HuH-7 (cell line): ENCODE measurements at regions not wholly inside any gene's neighbourhood (a gene's known extent, or its start where the extent isn't known, plus 50 kb on each side); places are given as distances from the start of the nearest gene placed in this dataset.

Experiments used
- DNase-seq: peaks from one replicate; pipeline ENCODE4 v3.0.0; 2011; ENCODE audit warnings: low spot score

DNA sequence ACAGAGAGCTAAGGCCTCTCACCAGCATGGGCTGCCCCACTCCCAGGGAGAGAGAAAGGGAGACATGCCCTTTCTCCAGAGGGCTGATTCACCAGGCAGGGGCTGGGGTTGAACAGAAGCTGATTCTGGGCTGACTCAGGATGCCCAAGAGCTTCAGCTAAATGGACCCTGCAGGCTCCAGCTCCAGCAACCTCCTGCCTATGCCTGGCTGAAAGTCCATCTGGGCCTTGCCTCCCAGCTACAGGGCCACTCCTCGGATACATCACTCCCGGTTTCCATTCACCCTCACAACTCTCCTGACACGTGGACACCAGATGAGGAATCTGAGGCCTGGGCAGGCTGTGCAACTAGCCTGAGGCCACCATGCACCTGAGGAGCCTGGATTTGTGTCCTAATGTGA is 215.5 kb downstream of the BUD13 start:
- no peak for DNase-seq

DNA sequence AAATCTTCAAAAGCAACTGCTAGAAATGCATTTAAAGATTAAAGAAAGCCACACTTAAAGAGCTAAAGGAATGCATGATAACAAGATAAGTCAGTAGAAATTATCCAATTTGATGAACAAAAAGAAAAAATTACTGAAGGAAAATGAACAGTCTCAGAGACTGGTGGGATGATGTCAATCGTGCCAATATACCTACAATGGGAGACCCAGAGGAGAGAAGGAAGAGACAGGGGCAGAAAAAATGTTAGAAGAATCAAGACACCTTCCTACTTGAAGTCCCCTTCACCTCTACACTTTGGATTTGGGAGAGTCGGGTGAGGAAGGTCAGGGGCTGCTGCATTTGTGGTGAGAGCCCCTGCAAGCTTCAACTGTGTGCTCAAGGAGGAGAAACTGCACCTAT is 216.3 kb downstream of the BUD13 start:
- DNase-seq = no peak

DNA sequence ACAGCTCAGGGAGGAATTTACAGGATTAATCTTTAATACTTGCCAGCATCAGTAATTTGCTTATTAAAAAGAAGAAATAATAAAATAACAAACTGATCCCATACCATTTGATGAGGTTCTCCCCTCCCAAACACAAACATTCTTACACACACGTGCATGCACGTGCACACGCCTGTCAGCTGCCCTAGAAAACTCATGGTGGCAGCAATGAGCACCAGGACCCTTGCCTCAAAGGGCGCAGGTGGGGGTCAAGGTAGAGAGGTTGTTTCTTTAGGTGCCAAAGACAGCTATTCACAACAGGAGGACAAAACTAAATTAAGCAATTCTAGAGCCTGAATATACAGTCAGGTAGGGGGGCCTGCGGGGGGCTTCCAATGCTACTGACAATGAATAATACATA is 219.3 kb downstream of the BUD13 start:
- no peak for DNase-seq

DNA sequence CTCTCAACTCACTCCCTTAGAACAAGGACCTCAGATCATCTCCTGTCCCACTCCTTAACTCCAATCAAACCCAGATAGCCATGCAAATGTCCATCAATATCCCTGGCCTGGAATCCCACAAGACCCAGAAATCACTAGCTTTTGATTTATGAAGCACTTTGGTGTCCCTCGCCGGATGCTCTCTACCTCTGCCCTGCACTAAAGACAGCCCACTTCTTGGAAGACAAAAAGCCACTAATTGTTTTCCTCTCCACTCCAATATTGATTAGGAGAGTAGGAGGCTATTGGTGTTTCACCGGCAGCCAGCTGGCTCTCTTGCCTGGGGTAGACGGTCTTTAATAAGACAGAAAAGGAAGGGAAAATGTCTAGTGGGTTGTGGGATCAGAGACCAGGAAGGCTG is 221.2 kb downstream of the BUD13 start:
- DNase-seq = no peak

DNA sequence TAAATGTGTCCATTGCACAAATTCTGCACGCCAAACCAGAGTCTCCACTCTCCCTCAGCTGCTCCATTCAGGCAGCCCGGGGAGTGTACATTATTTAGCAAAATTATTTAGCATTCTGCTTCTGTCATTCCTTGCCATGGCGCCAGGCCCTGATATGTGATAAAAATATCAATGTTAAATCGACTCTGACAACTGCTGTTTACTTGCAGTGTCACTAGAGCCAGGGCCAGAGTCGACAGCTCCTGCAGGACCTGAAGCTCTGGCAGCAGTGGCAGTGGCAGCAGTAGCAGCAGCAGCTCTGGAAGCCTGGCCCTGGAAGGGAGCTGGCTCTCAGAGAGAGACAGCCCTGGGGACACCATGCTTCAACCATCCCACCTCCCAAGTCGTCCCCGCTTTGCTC is 224.5 kb downstream of the BUD13 start:
- DNase-seq = no peak

DNA sequence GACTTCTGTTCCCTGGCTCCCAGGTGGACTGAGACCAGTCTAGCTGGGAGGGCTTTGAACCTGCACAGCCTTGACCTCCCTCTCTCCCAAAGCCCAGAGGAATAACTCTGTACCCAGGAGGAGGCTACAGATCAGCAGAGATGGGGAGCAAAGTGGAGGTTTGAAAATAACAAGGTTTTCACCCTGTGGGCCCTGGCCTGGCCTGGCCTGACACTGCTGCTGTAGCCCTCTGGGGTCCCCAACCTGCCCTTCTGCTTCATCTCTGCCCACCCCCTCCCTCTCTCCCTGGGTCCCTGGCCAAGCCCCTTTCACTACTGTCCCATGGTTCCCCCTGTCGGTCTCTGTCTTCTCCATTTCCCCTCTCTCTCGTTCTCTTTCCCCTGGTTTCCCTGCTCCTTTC is 225.2 kb downstream of the BUD13 start:
- no peak for DNase-seq

DNA sequence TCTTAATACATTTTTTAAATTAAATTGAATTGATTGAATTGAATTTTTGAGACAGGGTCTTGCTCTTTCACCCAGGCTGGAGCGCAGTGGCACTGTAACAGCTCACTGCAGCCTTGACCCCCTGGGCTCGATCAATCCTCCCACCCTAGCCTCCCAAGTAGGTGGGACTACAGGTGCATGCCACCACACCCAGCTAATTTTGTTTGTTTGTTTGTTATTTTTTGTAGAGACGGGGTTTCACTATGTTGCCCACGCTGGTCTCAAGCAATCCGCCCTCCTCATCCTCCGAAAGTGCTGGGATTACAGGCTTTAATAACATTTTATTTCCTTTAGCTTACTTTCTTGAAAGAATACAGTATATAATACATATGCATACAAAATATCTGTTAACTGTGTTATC is 226.9 kb downstream of the BUD13 start:
- DNase-seq = no peak

DNA sequence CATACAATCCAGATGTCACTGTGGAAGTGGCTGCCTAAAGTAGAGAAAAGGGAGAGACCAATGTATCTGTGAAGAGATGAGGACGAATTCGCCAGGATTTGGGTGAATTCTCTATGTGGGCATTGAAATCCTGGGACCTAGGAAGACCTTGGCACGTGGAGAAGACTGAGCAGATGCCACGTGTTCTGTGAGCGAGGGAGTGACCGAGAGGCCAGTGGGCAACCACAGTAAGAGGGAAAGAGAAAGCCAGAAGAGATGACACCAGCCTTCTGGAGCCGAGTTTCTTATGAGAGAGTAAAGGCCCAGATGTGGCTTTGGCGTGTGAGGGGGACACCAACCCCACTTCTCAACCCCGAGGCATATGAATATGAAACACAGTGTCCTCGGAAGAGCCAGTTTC is 228.1 kb downstream of the BUD13 start:
- no peak for DNase-seq

DNA sequence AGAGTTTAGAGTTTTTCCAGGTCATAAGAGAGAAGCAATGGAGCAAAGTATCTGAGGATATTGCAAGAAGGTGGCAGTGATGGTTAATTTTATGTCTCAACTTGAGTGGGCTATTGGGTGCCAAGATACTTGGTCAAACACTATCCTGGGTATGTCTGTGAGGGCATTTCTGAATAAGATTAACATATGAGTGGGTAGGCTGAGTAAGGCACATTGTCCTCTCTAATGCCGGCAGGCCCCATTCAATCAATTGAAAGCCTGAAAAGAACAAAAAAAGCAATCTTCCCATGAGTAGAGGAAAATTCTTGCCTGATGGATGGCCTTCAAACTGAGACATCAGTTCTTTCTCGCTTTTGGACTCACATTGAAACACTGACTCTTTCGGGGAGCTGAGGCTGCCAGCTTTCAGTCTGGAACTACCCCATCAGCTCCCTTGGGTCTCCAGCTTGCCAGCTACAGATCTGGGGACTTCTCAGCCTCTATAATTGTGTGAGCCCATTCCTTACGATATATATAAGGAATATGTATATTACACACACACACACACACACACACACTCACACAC is 228.8 kb downstream of the BUD13 start:
- no peak for DNase-seq

DNA sequence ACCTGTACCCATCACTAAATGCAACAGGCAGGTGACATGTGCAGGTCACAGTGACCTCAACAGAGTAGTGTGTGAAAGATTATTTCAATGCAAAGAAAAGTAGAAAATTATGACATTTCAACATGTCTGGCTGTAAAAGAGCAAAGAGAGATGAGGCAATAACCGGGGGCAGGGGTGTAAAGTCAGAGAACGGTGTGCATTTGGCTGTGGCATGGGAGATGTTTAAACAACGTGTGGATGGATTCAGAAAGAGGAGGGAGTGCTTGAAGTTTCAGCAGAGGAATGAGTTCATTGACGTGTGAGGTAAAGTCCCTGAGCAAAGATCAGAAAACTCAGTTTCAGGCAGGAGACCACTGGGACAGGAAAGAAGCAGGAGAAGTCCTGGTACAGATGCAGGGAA is 229.7 kb downstream of the BUD13 start:
- DNase-seq = no peak

DNA sequence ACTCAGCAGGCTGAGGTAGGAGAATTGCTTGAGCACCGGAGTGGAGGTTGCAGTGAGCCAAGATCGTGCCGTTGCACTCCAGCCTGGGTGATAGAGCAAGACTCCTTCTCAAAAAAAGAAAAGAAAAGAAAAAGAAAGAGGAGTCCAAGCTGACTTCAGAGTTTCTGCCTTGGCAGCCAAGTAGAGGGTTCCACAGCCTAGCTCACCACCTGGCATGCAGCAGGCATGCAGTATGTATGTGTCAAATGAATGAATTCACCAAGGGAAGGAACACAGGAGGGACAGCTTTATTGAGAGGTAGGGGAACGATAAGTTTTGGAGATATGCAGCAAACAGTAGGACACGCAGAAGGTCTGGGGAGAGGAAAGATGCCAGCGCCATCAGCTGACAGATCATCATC is 230.4 kb downstream of the BUD13 start:
- DNase-seq = no peak

DNA sequence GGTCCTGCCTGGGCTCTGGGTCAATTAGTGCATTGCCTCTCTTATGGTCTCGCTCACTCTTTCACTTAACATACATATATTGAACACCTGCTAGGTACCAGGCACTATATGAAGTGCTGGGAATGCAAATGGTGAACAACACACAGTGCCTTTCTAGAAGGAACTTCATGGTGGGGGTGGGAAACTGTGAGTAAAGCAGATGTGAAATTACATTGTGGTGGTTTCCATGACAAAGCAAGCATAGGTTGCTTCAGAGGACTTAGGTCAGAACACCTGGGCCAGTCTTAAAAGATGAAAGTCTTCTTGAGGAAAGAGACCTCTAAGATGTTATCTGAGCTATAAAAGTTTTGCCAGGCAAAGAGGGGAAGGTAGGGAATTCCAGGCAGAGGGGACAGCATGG is 231.3 kb downstream of the BUD13 start:
- DNase-seq = no peak

DNA sequence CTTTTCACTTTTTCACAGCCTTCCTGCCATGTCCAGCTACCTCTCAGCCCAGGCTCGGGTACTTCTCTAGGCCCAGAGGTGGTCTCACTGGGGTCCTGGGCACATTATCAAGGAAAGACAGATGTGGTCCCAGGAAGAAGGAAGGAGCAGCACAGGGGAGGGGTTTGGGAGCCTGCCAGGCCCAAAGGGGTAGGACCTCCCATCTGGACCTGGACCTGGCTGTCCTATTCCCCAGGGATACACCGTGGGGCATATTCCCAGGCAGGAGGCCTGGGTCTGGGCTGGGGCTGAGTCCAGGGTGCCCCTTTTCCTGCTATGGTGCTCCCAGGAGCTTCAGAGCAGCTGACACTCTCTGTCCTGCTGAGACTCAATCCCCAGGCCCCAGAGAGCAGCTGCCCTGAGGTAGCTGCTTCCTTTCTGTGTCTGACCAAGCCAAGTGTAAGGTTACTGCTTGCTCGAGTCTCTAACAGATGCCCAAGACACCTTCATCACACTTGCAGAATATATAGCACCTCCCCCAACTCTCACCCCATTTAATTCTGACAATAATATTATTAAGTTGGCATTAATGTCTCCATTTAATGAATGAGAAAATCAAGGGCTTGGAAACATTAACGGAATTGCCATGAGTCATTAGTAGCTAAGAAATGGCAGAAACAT is 232.0 kb downstream of the BUD13 start:
- DNase-seq = no peak

DNA sequence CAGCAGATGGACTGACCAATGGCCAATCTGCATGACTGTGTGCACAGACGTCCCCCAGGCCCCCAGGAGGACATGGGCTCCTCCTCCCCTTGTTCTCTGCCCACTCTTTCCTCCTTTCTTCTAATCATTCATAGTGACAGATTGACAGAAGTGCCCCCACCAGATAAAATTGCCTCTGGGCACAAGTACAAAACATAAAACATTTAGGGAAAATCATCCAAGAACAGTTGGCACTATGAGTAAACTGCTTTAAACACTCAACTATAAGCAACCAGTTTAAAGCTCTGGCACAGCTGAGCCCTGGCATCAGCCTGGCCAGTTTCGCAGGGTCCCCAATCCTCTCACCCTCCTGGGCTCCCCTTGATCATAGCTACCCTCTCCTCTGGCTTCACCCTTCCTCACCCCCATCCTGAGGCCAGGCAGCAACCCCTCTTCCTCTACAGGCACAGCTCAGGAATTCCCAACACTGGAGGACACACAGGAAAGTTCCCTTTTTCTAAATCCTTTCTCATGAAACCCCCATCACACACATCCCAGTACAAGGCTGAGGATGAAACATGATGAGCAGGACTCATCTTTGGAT is 232.9 kb downstream of the BUD13 start:
- DNase-seq = no peak

DNA sequence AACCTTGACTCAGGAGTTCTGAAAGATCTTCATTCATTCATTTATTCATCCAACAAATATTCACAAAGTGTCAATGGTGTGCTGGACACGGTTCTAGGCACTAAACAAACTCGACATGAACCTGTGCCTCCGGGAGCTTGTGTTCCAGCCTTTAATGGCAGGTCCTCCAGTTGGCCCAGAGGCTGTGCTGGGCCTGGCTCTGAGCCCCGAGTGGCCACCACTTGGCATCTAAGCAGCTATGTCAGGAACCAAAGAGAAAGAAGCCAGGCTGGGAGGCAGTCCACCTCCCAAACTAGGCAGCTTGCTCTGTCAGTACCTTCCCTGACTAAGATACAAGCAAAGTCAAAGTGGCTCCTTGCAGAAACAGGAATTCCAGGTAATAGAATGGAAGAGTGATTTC is 233.6 kb downstream of the BUD13 start:
- DNase-seq = no peak

DNA sequence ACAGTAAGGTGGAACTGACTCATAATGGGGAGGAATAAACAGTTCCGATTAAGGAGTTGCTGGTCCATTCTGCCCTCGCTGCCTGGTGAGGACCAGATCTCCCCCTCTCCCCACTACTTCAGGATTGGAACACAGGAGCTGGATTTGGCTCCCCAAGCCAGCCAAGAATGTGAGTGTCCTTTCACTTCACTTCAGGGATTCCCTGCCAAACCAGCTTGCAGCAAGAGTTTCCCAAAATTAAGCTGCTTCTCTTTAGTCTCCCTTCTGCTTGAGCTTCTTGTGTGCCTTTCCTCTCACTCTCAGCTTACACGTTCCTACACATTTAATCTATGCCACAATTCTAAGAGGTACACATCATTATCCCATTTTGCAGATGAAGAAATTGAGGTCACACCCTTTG is 234.1 kb downstream of the BUD13 start:
- no peak for DNase-seq

DNA sequence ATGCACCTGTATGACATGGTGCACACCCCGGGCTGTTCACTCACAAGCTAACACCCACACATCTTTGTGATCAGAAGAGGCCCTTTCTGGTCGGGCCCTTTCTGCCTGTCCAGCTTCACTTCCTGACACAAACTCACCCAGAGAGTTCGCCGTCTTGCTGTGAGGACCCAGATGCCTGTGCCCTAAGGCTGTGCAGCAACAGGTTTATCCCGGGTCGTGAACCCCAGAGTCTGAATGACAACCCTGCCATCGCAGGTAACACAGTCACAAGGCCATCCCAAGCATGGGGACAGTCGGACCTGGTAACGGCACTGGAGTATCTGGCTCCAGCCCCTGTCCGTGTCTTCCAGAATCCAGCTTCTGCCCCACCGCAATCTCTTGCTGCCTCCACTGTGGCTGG is 235.1 kb downstream of the BUD13 start:
- no peak for DNase-seq

DNA sequence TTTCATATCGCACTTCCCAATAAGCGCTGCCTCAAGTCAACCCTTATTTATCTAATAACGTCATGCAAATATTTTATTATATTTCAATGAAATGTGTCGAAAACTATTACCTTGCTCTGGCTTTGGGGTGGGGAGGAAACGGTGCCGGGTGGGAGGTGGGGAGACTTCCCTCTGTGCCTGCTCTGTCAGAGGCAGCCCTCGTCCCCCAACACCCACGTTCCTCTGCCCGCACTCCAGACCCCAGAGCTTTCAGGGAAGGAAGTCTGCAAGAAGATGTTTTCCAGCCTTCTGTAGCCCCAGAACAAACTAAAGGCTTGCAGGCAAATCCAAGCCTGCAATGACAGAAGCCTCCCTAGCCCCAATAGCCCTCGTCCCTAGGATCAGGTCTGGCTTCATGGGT is 235.7 kb downstream of the BUD13 start:
- DNase-seq = no peak

DNA sequence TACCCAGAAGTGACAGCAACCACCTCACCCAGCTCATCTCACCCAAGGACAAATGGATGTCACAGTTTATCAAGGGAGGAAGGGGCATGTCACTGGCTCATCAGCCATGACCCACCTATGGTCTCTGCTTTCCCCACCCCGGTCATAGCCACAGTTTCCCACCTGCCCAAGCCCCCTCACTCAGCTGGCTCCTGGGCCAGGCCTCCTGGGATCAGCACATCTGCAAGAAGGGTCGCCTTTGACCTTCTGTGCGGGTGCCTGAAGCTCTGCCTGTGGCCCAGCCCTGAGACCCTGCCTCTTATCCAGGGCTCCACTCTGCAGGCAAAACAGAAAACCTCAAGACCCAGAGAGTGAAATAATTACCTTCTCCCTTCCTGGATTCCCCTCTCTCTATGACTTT is 236.4 kb downstream of the BUD13 start:
- DNase-seq = no peak

DNA sequence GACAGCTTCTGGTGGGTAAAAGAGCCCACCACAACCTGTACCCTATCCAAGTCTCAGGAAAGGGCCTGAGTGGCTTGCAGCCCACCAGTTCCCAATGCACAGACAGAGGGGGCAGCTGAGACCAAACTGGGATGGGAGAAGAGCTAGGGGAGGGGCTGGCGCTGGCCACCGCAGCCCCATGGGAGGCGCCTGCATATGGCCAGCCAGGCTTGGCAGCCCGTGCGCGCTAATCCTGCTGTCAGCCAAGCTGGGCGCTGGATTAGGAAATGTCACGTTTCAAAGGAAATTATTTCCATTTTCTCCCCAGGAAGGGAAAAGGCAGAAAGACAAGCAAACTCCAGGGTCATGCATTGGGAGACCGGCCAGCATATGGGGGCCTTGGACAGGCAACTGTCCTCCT is 236.8 kb downstream of the BUD13 start:
- no peak for DNase-seq

DNA sequence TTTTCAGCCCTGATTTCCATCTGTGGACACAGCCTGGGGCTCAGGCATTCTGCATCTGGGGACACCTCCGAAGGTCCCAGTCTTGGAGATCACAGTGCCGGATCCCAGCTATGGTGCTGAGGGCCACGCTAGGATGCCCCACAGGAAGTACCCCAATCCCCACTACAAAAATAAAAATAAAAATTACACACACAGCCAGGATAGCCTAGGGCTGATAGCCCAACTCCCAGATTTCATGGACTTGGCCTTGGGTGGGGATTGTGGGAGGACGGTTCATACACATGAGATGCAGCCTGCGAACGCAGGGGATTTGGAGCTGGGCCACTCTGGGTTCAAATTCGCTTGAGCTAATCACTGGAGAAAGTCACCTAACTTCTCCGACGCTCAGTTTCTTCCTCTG is 237.7 kb downstream of the BUD13 start:
- DNase-seq = no peak

DNA sequence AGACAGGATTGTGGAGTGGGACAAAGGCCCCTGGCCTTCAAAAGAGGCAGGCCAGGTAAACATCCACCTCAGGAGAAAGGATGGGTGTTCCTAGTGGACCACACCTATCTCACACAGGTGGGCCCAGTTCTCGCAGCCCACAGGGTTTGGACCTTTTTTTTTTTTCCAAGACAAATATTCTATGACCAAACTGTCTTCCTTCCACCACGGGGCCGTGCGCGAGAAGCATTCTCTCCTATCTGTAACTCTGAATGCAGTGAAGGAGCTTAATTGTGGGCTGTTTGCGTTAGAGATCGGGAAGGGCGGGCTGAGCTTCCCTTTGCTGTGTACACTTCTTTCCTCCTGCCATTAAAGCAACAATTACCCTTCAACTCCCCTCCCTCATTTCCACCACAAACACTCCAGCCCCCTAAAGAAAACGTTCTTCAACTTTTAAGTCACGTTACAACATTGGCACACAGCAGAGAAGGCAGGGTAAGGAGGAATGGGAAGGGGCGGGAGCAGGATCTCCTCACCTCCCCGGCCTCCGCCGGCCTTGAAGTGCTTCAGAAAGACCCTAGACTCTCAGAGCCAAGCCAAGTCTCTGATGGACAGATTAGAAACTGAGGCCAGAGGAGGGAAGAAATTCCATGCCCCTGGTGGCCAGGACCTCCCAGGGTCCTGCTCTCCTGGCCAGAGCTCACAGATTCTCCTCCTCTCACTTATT is 238.4 kb downstream of the BUD13 start:
- DNase-seq = no peak

DNA sequence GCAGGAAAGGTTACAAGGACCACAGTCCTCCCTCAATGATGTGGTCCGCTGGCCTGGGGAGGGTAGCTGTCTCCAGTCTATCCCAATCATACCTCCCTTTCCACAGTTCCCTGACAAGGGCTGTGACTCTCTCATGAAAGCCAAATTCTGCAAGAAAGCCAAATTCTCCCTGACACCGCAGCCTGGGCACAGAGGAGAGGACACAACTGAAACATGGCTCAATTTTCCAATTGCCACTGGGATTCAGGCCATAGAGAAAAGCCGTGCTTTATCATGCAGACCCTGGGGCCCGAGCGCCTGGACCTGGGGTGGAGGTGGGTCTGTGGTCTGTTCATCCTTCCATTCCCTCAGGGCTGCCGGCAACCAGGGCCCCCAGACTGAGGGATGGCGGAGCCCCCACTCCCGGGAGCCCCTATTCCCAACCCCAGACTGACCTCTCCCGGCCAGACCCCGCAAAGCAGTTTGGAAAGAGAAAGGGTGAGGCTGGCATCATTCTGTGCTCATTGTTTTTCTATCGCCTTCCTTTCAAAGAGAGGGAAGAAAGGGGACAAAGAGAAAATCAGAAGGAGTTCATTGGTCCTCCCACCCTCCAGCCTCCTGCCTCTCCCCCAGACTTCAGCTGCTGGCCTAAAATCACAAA is 239.5 kb downstream of the BUD13 start:
- DNase-seq = no peak
